ENCODE measurements at regions not wholly inside any gene's neighbourhood (a gene's known extent, or its start where the extent isn't known, plus 50 kb on each side); places are given as distances from the start of the nearest gene placed in this dataset.

DNA sequence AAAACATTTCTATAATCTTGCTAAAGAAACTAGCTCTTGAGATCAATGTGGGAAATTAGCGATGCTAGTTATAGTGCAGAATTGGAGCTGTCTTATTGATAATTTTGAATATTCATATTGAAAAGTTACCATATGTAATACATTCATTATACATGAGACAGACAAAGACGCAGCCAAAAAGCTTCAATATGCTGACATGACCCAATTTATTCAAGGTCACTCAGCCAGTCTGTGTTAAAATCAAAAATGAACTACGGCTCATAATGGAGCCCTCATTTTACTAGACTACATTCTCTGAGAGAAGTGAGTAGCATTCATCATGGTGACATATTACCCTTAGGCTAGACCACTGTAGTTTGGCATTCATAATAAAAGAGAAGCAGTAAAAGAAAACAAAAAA is 107.3 kb upstream of the GABRG2 start:
- in situ Hi-C loops (cut with HindIII; ENCODE audit: low pct_unique_long_range_greater_than_20kb, low sequenced_read_pairs) = no loop called here
- no peak for DNase-seq (ENCODE audit: low read depth)

DNA sequence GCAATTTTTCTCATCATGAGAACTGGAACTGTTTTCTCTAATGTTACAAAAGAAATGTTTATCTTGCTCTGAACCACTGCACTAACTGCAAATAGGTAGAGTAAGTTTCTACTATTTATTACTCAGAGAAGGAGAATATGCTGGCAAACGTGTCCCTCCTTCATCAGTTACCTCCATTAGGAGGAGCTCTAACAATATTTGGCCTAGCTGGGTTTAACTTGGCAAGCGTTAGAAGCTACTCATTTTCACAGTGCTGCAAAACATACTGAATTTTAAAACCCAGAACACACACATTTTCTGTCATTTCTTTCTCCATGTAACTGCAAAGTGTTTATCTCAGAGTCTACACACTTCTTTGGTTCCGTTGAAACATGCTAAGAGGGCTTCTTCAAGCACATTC is 101.0 kb upstream of the GABRG2 start:
- in situ Hi-C loops (cut with HindIII; ENCODE audit: low pct_unique_long_range_greater_than_20kb, low sequenced_read_pairs) = no loop called here
- peak; percentile 2 for DNase-seq (ENCODE audit: low read depth)

DNA sequence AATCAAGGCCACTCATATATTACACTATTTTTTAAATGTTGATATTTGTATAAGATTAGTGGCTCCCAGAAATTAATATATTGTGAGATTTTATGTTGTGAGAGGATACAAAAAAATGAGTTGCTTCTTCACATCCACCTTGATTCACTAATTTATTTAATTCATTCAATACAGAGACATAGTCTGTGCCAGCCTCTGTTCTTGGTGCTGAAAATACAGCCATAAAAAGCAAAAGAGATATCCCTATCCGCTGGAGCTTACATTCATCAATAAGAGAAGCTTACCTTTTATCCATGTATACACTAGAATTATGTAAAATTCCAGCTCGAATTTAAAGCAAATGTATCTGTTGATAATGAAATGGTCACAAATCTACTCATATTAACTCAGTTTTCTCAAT is 92.2 kb upstream of the GABRG2 start:
- in situ Hi-C loops (cut with HindIII; ENCODE audit: low pct_unique_long_range_greater_than_20kb, low sequenced_read_pairs) = no loop called here

DNA sequence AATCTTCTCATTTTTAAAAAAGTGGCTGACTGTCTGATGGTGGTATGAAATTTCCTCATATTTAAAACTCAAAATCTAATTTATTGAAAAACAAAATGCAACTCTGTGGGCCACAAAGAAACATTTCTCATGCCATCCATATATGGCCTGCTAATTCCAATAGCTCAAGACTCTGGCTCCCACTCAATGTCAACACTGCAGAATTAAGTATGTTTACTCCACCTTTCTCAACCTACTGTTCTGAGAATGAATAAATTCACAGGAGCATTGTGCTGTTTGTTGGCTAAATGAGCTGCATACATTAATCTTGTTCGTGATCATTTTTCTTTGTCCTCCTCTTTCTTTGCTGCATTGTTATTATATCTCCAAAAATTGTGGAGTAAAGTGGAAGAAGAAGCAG is 79.5 kb upstream of the GABRG2 start:
- no peak for DNase-seq (ENCODE audit: low read depth)
- in situ Hi-C loops (cut with HindIII; ENCODE audit: low pct_unique_long_range_greater_than_20kb, low sequenced_read_pairs) = no loop called here

More for the DNA sequence above, 92.2 kb upstream of the GABRG2 start:
- no peak for DNase-seq (ENCODE audit: low read depth)
